ENCODE measurements at regions not wholly inside any gene's neighbourhood (a gene's known extent, or its start where the extent isn't known, plus 50 kb on each side); places are given as distances from the start of the nearest gene placed in this dataset.

DNA sequence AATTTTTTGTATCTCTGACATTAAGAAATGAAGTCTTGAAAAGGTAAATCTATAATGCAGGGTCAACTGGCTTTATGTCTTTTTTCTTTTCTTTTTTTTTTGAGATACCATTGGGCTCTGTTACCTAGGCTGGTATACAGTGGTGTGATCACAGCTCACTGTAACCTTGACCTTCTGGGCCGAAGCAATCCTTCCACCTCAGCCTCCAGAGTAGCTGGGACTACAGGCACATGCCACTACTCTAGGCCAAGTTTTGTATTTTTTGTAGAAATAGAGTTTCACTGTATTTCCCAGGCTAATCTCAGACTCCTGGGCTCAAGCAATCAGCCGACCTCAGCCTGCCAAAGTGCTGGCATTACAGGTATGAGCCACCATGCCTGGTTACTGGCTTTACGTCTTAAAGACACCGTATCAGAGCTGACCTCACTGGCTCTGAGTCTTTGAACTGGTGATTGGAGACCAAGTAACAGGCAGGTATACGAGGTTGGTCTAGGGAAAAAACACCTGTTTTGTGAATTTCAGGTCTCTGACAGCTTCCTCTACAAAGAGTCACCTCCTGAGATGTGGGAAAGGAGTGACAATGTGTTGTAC is 70.4 kb upstream of the GPBP1 start:
- H3K4me3 ChIP-seq (ENCODE audit: low read depth, low read length) = no peak overlapping the region
- TF ChIP-seq, protein P1, sequence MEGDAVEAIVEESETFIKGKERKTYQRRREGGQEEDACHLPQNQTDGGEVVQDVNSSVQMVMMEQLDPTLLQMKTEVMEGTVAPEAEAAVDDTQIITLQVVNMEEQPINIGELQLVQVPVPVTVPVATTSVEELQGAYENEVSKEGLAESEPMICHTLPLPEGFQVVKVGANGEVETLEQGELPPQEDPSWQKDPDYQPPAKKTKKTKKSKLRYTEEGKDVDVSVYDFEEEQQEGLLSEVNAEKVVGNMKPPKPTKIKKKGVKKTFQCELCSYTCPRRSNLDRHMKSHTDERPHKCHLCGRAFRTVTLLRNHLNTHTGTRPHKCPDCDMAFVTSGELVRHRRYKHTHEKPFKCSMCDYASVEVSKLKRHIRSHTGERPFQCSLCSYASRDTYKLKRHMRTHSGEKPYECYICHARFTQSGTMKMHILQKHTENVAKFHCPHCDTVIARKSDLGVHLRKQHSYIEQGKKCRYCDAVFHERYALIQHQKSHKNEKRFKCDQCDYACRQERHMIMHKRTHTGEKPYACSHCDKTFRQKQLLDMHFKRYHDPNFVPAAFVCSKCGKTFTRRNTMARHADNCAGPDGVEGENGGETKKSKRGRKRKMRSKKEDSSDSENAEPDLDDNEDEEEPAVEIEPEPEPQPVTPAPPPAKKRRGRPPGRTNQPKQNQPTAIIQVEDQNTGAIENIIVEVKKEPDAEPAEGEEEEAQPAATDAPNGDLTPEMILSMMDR (IDR thresholded peaks at IDR 0.05; ENCODE audit: control insufficient read depth, extremely low read depth, insufficient read depth) = no peak
- no peak for DNase-seq (ENCODE audit: low read depth)

DNA sequence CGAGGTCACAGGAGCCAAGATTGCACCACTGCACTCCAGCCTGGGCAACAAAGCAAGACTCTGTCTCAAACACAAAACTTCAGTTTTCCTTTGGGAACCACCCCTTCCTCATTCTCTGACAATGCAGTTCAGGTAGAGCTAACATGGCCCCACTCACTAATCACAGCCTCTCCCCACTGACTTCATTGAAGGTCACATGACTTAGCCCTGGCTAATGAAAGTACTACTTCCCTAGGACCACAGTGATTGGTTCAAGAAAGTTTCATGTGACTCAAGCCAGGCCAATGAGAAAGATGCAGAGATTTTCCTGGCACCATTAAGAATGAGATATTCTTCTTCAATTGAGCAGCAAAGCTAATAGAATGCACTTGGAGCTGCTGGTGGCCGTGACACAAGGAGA is 67.2 kb upstream of the GPBP1 start:
- DNase-seq (ENCODE audit: low read depth) = no peak
- no peak overlapping the region for H3K4me3 ChIP-seq (ENCODE audit: low read depth, low read length)
- TF ChIP-seq, protein P1 (IDR thresholded peaks at IDR 0.05; ENCODE audit: control insufficient read depth, extremely low read depth, insufficient read depth) = no peak

- no peak for DNase-seq (ENCODE audit: low read depth)
- TF ChIP-seq, protein P1 (IDR thresholded peaks at IDR 0.05; ENCODE audit: control insufficient read depth, extremely low read depth, insufficient read depth) = no peak
- H3K4me3 ChIP-seq (ENCODE audit: low read depth, low read length) = no peak overlapping the region
Observed at GRCh38 chr5:57111993-57112392, 61.9 kb upstream of the GPBP1 start.

- H3K4me3 ChIP-seq (ENCODE audit: low read depth, low read length) = no peak overlapping the region
- no peak for DNase-seq (ENCODE audit: low read depth)
- TF ChIP-seq, protein P1 (IDR thresholded peaks at IDR 0.05; ENCODE audit: control insufficient read depth, extremely low read depth, insufficient read depth) = no peak
Observed at GRCh38 chr5:57113481-57113880, 60.4 kb upstream of the GPBP1 start.

- DNase-seq (ENCODE audit: low read depth) = no peak
- H3K4me3 ChIP-seq (ENCODE audit: low read depth, low read length) = no peak overlapping the region
- TF ChIP-seq, protein P1 (IDR thresholded peaks at IDR 0.05; ENCODE audit: control insufficient read depth, extremely low read depth, insufficient read depth) = no peak
Observed at GRCh38 chr5:57117596-57117995, 56.3 kb upstream of the GPBP1 start.

GRCh38 chr5:57119031-57119430 is 54.8 kb upstream of the GPBP1 start:
- no peak overlapping the region for H3K4me3 ChIP-seq (ENCODE audit: low read depth, low read length)
- DNase-seq (ENCODE audit: low read depth) = no peak
- TF ChIP-seq, protein P1 (IDR thresholded peaks at IDR 0.05; ENCODE audit: control insufficient read depth, extremely low read depth, insufficient read depth) = no peak

GRCh38 chr5:57124014-57124413 is 49.8 kb upstream of the GPBP1 start:
- H3K4me3 ChIP-seq (ENCODE audit: low read depth, low read length) = no peak overlapping the region
- TF ChIP-seq, protein P1 (IDR thresholded peaks at IDR 0.05; ENCODE audit: control insufficient read depth, extremely low read depth, insufficient read depth) = no peak
- DNase-seq (ENCODE audit: low read depth) = no peak

Measured in LNCaP clone FGC (cell line).